ENCODE measurements at regions not wholly inside any gene's neighbourhood (a gene's known extent, or its start where the extent isn't known, plus 50 kb on each side); places are given as distances from the start of the nearest gene placed in this dataset.

GRCh38 chr2:236715077-236715476 is 145.5 kb downstream of the ACKR3 start:
- Histone ChIP-seq H3K4me3 (no peak overlapping the region), H3K9me3 (no peaks in the 10 kb centered on the region), H3K4me1 (peaks cover 0 to 14% of the 10 kb centered on the region in 2 donors), H3K27me3 (no peaks in the 10 kb centered on the region), H3K27ac (no peak overlapping the region), H3K36me3 (no peaks in the 10 kb centered on the region)
- no peak for TF ChIP-seq CTCF (IDR thresholded peaks at IDR 0.05)
- no peak for DNase-seq (ENCODE audit: low spot score)

GRCh38 chr2:236715491-236715961 is 145.9 kb downstream of the ACKR3 start:
- TF ChIP-seq CTCF (IDR thresholded peaks at IDR 0.05), result no peak
- Histone ChIP-seq H3K4me1 (peaks cover 0 to 14% of the 10 kb centered on the region in 2 donors), H3K36me3 (no peaks in the 10 kb centered on the region), H3K4me3 (no peak overlapping the region), H3K27ac (no peak overlapping the region), H3K27me3 (no peaks in the 10 kb centered on the region), H3K9me3 (no peaks in the 10 kb centered on the region)
- DNase-seq (ENCODE audit: low spot score), result peak; percentile 76

- H3K27ac ChIP-seq, result no peak overlapping the region
- peaks cover 0 to 13% of the 10 kb centered on the region in 2 donors for H3K4me1 ChIP-seq
- H3K27me3 ChIP-seq, result no peaks in the 10 kb centered on the region
- H3K4me3 ChIP-seq, result no peak overlapping the region
- no peak for DNase-seq (ENCODE audit: low spot score)
- no peaks in the 10 kb centered on the region for H3K9me3 ChIP-seq
- no peaks in the 10 kb centered on the region for H3K36me3 ChIP-seq
- TF ChIP-seq CTCF (IDR thresholded peaks at IDR 0.05), result no peak
Measured at GRCh38 chr2:236717120-236717519, 147.5 kb downstream of the ACKR3 start.

GRCh38 chr2:236717729-236718128 is 148.1 kb downstream of the ACKR3 start:
- Histone ChIP-seq H3K27me3 (no peaks in the 10 kb centered on the region), H3K4me3 (no peak overlapping the region), H3K9me3 (no peaks in the 10 kb centered on the region), H3K27ac (no peak overlapping the region), H3K4me1 (peaks cover 0 to 8% of the 10 kb centered on the region in 2 donors), H3K36me3 (no peaks in the 10 kb centered on the region)
- TF ChIP-seq CTCF (IDR thresholded peaks at IDR 0.05), result no peak
- DNase-seq (ENCODE audit: low spot score), result no peak

- DNase-seq (ENCODE audit: low spot score), result no peak
- Histone ChIP-seq H3K27me3 (no peaks in the 10 kb centered on the region), H3K4me1 (peaks cover 0 to 4% of the 10 kb centered on the region in 2 donors), H3K27ac (no peak overlapping the region), H3K4me3 (no peak overlapping the region), H3K36me3 (no peaks in the 10 kb centered on the region), H3K9me3 (no peaks in the 10 kb centered on the region)
- no peak for TF ChIP-seq CTCF (IDR thresholded peaks at IDR 0.05)
Measured at GRCh38 chr2:236718207-236718992, 148.8 kb downstream of the ACKR3 start.
